NT2/D1 (cell line): ENCODE measurements at regions not wholly inside any gene's neighbourhood (a gene's known extent, or its start where the extent isn't known, plus 50 kb on each side); places are given as distances from the start of the nearest gene placed in this dataset.

Experiments
- SUZ12 ChIP-seq: IDR thresholded peaks from 2 replicates; pipeline ENCODE4 v1.6.1; 2011; ENCODE audit not compliant: insufficient read length, insufficient read depth; ENCODE audit errors: extremely low read depth
- ZNF274 ChIP-seq: IDR thresholded peaks from 2 replicates; pipeline ENCODE4 v1.6.1; 2011; ENCODE audit warnings: mild to moderate bottlenecking, low read depth, low read length

DNA sequence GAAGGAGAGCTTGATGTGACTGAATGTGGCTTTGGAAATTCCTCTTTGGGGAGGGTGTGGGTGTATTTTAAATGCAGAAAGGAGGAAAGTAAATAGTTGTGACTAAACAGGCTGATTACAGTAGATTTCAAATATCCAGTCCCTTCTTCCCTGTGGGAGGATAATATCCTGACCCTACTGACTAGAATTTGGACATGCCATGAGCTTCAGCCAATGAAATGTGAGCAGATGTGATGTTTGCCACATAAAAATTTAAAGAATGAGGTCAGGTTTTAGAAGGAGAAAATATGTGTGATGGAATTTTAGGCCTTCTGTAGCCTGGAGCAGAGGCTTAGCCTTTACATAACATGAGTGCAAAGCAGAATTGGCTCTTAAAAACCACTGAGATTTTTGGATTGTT lies 1218.9 kb downstream of the ROBO2 start:
- no peak for TF ChIP-seq ZNF274
- TF ChIP-seq SUZ12, result no peak
